ENCODE measurements at regions not wholly inside any gene's neighbourhood (a gene's known extent, or its start where the extent isn't known, plus 50 kb on each side); places are given as distances from the start of the nearest gene placed in this dataset.

- TF ChIP-seq POLR2A (IDR thresholded peaks at IDR 0.05; ENCODE audit: low read depth, low read length) (no peak), POLR2AphosphoS5 (IDR thresholded peaks at IDR 0.05; ENCODE audit: low read depth, low read length) (no peak), TAF1 (IDR thresholded peaks at IDR 0.05; ENCODE audit: borderline replicate concordance, low read depth, low read length) (no peak)
- DNase-seq (ENCODE audit: insufficient read length) (no peak), FAIRE-seq (no peak)
Measured at GRCh38 chrX:124796989-124797388, 450.6 kb downstream of the SH2D1A start.

- TF ChIP-seq POLR2AphosphoS5 (IDR thresholded peaks at IDR 0.05; ENCODE audit: low read depth, low read length) (no peak), TAF1 (IDR thresholded peaks at IDR 0.05; ENCODE audit: borderline replicate concordance, low read depth, low read length) (no peak), POLR2A (IDR thresholded peaks at IDR 0.05; ENCODE audit: low read depth, low read length) (no peak)
- FAIRE-seq (no peak), DNase-seq (ENCODE audit: insufficient read length) (no peak)
Measured at GRCh38 chrX:124804962-124805361, 458.6 kb downstream of the SH2D1A start.

DNA sequence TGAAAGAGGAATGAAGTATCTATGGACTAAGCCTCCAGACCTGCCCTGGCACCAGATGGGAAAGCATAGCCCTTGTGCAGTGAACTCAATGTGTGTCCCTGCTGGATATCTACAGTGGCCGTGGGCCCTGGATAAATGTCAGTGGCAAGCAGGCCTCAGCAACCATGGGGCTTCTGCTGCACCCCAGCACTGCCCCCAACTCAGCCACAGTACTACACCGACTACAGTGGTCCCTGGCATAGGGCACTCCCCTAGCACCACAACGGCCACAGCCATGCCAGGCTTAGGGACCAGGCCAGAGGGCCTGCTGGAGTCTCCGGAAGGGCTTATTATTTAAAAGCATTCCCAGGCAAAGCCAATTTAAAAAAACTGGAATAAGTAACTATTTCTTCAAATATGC, 459.1 kb downstream of the SH2D1A start:
- DNase-seq (ENCODE audit: insufficient read length) (no peak), FAIRE-seq (no peak)
- no peak for TF ChIP-seq POLR2AphosphoS5 (IDR thresholded peaks at IDR 0.05; ENCODE audit: low read depth, low read length)
- no peak for TF ChIP-seq TAF1 (IDR thresholded peaks at IDR 0.05; ENCODE audit: borderline replicate concordance, low read depth, low read length)
- no peak for TF ChIP-seq POLR2A (IDR thresholded peaks at IDR 0.05; ENCODE audit: low read depth, low read length)

DNA sequence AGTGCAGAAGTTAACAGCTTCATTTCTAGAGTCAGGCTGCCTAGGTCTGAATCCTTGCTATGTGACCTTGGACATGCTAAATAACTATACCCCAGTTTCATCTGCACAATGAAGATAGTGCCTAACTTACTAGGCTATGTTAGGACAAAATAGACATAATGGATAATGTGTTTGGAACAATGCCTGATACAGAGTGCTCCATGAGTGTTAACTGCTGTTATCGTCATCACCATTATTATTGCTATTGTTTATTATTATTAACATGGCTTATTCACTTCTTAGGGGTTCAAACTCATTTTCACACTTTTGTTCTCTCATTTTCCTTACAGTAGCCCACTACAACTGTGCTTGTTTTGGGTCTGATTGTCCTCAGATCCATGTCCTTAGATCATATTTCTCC, 467.7 kb downstream of the SH2D1A start:
- no peak for FAIRE-seq
- TF ChIP-seq POLR2AphosphoS5 (IDR thresholded peaks at IDR 0.05; ENCODE audit: low read depth, low read length) (no peak), TAF1 (IDR thresholded peaks at IDR 0.05; ENCODE audit: borderline replicate concordance, low read depth, low read length) (no peak), POLR2A (IDR thresholded peaks at IDR 0.05; ENCODE audit: low read depth, low read length) (no peak)
- DNase-seq (ENCODE audit: insufficient read length) = no peak

DNA sequence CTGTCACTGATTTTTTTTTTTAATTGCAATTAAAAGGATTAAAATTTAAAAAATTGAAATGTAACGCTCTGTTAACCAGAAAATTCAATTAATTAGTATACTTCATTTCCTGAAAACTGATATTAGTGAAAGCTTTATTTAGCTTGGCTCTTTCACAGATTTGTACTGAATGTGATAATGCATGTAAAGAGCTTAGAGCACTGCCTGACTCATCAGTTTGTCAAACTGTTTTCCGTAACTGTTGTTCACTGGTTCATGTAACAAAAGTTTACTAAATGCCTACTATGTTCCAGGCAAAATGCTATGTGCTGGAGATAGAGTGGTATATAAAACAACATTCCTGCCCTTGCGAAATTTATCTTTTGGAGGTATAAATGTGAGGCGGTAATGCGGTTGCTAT, 471.7 kb downstream of the SH2D1A start:
- no peak for TF ChIP-seq POLR2A (IDR thresholded peaks at IDR 0.05; ENCODE audit: low read depth, low read length)
- TF ChIP-seq POLR2AphosphoS5 (IDR thresholded peaks at IDR 0.05; ENCODE audit: low read depth, low read length) = no peak
- no peak for TF ChIP-seq TAF1 (IDR thresholded peaks at IDR 0.05; ENCODE audit: borderline replicate concordance, low read depth, low read length)
- no peak for FAIRE-seq
- no peak for DNase-seq (ENCODE audit: insufficient read length)

DNA sequence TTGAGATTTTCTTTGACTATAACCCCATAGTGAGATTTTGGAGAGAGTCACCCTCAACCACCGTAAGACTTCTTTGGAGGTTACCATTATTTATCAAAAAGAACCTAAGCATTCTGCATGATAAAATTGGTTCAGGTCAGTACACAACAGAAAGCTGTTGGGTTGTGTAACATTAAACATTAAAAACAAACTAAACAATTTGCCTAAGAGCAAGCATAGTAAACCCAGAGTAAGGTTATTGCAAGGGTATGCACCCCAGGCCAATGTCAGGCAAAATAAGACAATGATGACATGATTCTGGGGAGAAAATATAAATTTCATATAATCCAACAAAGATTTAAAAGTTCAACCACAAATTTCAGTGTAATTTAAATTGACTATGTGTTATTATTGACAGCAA, 472.4 kb downstream of the SH2D1A start:
- no peak for DNase-seq (ENCODE audit: insufficient read length)
- no peak for TF ChIP-seq POLR2AphosphoS5 (IDR thresholded peaks at IDR 0.05; ENCODE audit: low read depth, low read length)
- no peak for TF ChIP-seq POLR2A (IDR thresholded peaks at IDR 0.05; ENCODE audit: low read depth, low read length)
- TF ChIP-seq TAF1 (IDR thresholded peaks at IDR 0.05; ENCODE audit: borderline replicate concordance, low read depth, low read length) = no peak
- no peak for FAIRE-seq

DNA sequence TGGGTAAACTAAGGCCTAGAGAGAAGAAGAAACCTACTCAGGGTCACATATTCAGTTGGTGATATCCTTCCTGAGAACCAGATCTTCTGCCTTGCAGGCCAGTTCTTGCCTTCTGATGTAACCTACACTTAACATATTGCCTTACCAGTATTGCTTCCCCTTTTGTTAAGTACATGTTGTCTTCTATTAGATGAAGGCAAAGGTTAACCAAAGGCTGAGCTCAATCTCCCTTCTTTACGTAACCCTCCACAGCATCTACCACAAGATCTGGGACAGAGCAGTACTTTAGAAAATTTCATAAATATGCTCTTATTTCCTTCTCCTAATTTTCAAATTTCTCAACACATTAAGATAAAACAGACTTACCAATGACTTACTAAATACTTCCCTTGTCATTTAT, 474.4 kb downstream of the SH2D1A start:
- TF ChIP-seq TAF1 (IDR thresholded peaks at IDR 0.05; ENCODE audit: borderline replicate concordance, low read depth, low read length) = no peak
- TF ChIP-seq POLR2AphosphoS5 (IDR thresholded peaks at IDR 0.05; ENCODE audit: low read depth, low read length) = no peak
- no peak for TF ChIP-seq POLR2A (IDR thresholded peaks at IDR 0.05; ENCODE audit: low read depth, low read length)
- FAIRE-seq = no peak
- no peak for DNase-seq (ENCODE audit: insufficient read length)

GRCh38 chrX:124827258-124827845, 481.0 kb downstream of the SH2D1A start:
- no peak for FAIRE-seq
- no peak for DNase-seq (ENCODE audit: insufficient read length)
- TF ChIP-seq POLR2AphosphoS5 (IDR thresholded peaks at IDR 0.05; ENCODE audit: low read depth, low read length) (no peak), TAF1 (IDR thresholded peaks at IDR 0.05; ENCODE audit: borderline replicate concordance, low read depth, low read length) (no peak), POLR2A (IDR thresholded peaks at IDR 0.05; ENCODE audit: low read depth, low read length) (no peak)

- no peak for TF ChIP-seq POLR2A (IDR thresholded peaks at IDR 0.05; ENCODE audit: low read depth, low read length)
- TF ChIP-seq POLR2AphosphoS5 (IDR thresholded peaks at IDR 0.05; ENCODE audit: low read depth, low read length) = no peak
- TF ChIP-seq TAF1 (IDR thresholded peaks at IDR 0.05; ENCODE audit: borderline replicate concordance, low read depth, low read length) = no peak
- DNase-seq (ENCODE audit: insufficient read length) (no peak), FAIRE-seq (no peak)
Measured at GRCh38 chrX:124829930-124830329, 483.6 kb downstream of the SH2D1A start.

DNA sequence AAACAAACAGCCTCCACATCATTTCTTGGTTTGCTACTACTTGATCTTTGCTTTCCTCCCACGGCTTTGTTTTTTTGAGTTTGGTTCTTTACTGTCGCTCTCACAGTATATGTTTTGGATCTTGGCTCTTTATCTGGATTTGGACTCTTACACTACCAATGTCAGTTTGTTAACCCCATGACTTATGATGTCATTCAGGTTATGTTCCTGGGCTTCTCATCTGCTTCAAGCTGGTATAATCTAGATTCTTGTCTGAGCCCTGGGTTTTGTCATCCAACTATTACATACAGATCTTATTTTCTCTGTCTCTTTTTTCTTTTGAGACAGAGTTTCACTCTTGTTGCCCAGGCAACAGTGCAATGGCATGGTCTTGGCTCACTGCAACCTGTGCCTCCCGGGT, 482.9 kb upstream of the TEX13C start:
- DNase-seq (ENCODE audit: insufficient read length) (no peak), FAIRE-seq (no peak)
- TF ChIP-seq TAF1 (IDR thresholded peaks at IDR 0.05; ENCODE audit: borderline replicate concordance, low read depth, low read length) (no peak), POLR2A (IDR thresholded peaks at IDR 0.05; ENCODE audit: low read depth, low read length) (no peak), POLR2AphosphoS5 (IDR thresholded peaks at IDR 0.05; ENCODE audit: low read depth, low read length) (no peak)

DNA sequence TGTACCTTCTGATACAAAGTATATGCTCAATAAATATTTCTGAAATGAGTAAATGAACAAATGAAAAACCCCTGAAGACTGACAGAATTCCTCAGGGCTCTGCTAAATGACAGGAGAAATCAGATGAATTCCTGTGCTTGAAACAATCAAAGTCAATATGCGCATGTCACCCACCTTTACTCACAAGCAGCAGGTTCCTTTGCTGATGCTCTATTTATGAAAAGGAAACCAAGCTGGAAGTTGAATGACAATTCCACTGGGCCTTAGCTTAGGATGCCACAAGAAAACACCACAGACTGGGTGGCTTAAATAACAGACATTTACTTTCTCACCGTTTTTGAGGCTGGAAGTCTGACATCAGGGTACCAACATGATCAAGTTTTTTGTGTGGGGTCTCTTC, 477.5 kb upstream of the TEX13C start:
- no peak for FAIRE-seq
- DNase-seq (ENCODE audit: insufficient read length) = no peak
- TF ChIP-seq POLR2A (IDR thresholded peaks at IDR 0.05; ENCODE audit: low read depth, low read length) (no peak), TAF1 (IDR thresholded peaks at IDR 0.05; ENCODE audit: borderline replicate concordance, low read depth, low read length) (no peak), POLR2AphosphoS5 (IDR thresholded peaks at IDR 0.05; ENCODE audit: low read depth, low read length) (no peak)

DNA sequence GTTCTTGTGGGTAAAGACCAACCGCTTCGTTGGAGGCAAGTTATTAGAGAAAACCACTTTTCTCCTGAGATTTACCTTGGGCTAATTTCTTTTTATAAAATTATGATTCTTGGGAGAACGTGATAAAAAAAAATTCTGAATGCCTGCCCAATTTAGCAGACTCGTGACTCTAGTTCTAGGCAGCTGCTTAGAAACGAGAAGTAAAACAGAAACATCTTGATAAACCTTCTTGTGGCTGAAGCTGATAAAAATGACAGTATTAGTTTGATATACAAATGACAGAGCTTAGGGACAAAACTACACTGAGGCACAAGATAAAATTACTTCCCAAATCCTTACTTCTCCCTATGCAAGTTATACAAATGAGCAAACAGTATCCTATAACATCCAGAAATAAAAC, 458.9 kb upstream of the TEX13C start:
- TF ChIP-seq POLR2A (IDR thresholded peaks at IDR 0.05; ENCODE audit: low read depth, low read length) (no peak), POLR2AphosphoS5 (IDR thresholded peaks at IDR 0.05; ENCODE audit: low read depth, low read length) (no peak), TAF1 (IDR thresholded peaks at IDR 0.05; ENCODE audit: borderline replicate concordance, low read depth, low read length) (no peak)
- DNase-seq (ENCODE audit: insufficient read length) (no peak), FAIRE-seq (no peak)

All from GM12892 (cell line).